Astrocyte (in vitro differentiated cells and primary cell): ENCODE measurements at regions not wholly inside any gene's neighbourhood (a gene's known extent, or its start where the extent isn't known, plus 50 kb on each side); places are given as distances from the start of the nearest gene placed in this dataset.

Experiments used
- EZH2 ChIP-seq: IDR thresholded peaks from 2 replicates; pipeline ENCODE4 v1.6.1; 2012; ENCODE audit warnings: mild to moderate bottlenecking, low read length, inconsistent platforms; ENCODE audit not compliant: insufficient read depth
- TF ChIP-seq, protein P1 (sequence below): IDR thresholded peaks from 2 replicates; pipeline ENCODE4 v1.5.1; 2011; ENCODE audit warnings: low read depth, mild to moderate bottlenecking, inconsistent platforms, low read length, moderate library complexity; ENCODE audit not compliant: insufficient read depth

DNA sequence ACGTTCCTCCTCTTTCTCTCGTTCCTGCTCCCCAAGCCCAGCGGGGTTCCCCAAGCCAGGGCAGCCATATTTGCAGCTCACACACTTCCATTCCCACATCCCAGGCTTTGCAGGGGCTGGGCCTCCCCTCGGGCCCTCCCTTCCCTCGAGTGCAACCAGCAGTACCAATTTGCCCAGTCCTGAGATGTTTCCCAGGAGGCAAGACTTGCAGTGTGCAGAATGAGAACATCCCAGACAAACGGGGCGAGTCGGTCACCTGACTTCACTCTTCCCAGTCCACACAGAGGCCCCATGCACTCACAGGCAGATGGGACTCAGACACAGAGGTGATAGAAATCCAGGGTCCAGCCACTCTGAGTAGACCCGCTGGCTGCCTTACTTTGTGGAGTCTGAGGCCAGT is 56.2 kb upstream of the SLC6A6 start:
- TF ChIP-seq, protein P1, sequence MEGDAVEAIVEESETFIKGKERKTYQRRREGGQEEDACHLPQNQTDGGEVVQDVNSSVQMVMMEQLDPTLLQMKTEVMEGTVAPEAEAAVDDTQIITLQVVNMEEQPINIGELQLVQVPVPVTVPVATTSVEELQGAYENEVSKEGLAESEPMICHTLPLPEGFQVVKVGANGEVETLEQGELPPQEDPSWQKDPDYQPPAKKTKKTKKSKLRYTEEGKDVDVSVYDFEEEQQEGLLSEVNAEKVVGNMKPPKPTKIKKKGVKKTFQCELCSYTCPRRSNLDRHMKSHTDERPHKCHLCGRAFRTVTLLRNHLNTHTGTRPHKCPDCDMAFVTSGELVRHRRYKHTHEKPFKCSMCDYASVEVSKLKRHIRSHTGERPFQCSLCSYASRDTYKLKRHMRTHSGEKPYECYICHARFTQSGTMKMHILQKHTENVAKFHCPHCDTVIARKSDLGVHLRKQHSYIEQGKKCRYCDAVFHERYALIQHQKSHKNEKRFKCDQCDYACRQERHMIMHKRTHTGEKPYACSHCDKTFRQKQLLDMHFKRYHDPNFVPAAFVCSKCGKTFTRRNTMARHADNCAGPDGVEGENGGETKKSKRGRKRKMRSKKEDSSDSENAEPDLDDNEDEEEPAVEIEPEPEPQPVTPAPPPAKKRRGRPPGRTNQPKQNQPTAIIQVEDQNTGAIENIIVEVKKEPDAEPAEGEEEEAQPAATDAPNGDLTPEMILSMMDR, result no peak
- no peak for TF ChIP-seq EZH2
